ENCODE measurements at regions not wholly inside any gene's neighbourhood (a gene's known extent, or its start where the extent isn't known, plus 50 kb on each side); places are given as distances from the start of the nearest gene placed in this dataset.
A peak's percentile ranks its signal among the peaks of the same experiment; 100 is the strongest.

- no peak for TF ChIP-seq CTCF (IDR thresholded peaks at IDR 0.05; ENCODE audit: unreplicated experiment)
- DNase-seq (ENCODE audit: low spot score) = no peak
- H3K4me3 Mint-ChIP-seq (ENCODE audit: unreplicated experiment) = no peak overlapping the region
- peaks cover 8% of the 10 kb centered on the region for H3K9me3 Mint-ChIP-seq (ENCODE audit: unreplicated experiment)
- no peaks in the 10 kb centered on the region for H3K4me1 Mint-ChIP-seq (ENCODE audit: unreplicated experiment)
- no peaks in the 10 kb centered on the region for H3K27me3 Mint-ChIP-seq (ENCODE audit: unreplicated experiment)
- H3K36me3 Mint-ChIP-seq (ENCODE audit: low read depth, unreplicated experiment) = peaks cover 25% of the 10 kb centered on the region
- H3K27ac Mint-ChIP-seq (ENCODE audit: unreplicated experiment) = no peak overlapping the region
Observed at GRCh38 chr19:27780367-27781075, 1432.4 kb downstream of the UQCRFS1 start.

DNA sequence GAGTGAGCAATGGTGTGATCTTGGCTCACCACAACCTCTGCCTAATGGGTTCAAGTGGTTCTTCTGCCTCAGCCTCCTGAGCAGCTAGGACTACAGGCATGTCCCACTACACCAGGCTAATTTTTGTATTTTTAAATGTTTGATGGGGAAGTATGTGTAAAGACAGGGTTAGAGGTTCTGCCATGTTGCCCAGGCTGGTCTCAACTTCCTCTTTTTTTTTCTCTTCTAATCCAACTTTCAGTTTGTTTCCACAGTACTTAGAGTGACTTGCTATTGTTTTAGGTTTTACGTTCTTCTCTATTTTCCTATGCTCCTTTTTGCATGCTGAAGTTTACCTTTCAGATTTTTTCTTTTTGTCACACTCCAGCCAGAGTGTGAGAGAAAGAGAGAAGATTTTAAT lies 1433.0 kb downstream of the UQCRFS1 start:
- no peaks in the 10 kb centered on the region for H3K4me1 Mint-ChIP-seq (ENCODE audit: unreplicated experiment)
- H3K9me3 Mint-ChIP-seq (ENCODE audit: unreplicated experiment) = peaks cover 12% of the 10 kb centered on the region
- DNase-seq (ENCODE audit: low spot score) = no peak
- peaks cover 31% of the 10 kb centered on the region for H3K36me3 Mint-ChIP-seq (ENCODE audit: low read depth, unreplicated experiment)
- no peak for TF ChIP-seq CTCF (IDR thresholded peaks at IDR 0.05; ENCODE audit: unreplicated experiment)
- H3K27me3 Mint-ChIP-seq (ENCODE audit: unreplicated experiment) = no peaks in the 10 kb centered on the region
- H3K27ac Mint-ChIP-seq (ENCODE audit: unreplicated experiment) = no peak overlapping the region
- H3K4me3 Mint-ChIP-seq (ENCODE audit: unreplicated experiment) = no peak overlapping the region

GRCh38 chr19:27777726-27778125 lies 1435.2 kb downstream of the UQCRFS1 start:
- no peak overlapping the region for H3K27ac Mint-ChIP-seq (ENCODE audit: unreplicated experiment)
- peak; percentile 19 for TF ChIP-seq CTCF (IDR thresholded peaks at IDR 0.05; ENCODE audit: unreplicated experiment)
- H3K27me3 Mint-ChIP-seq (ENCODE audit: unreplicated experiment) = no peaks in the 10 kb centered on the region
- peaks cover 50% of the 10 kb centered on the region for H3K36me3 Mint-ChIP-seq (ENCODE audit: low read depth, unreplicated experiment)
- H3K4me1 Mint-ChIP-seq (ENCODE audit: unreplicated experiment) = no peaks in the 10 kb centered on the region
- no peak overlapping the region for H3K4me3 Mint-ChIP-seq (ENCODE audit: unreplicated experiment)
- peaks cover 25% of the 10 kb centered on the region for H3K9me3 Mint-ChIP-seq (ENCODE audit: unreplicated experiment)
- DNase-seq (ENCODE audit: low spot score) = no peak

GRCh38 chr19:27777242-27777641 lies 1435.7 kb downstream of the UQCRFS1 start:
- H3K27ac Mint-ChIP-seq (ENCODE audit: unreplicated experiment) = no peak overlapping the region
- peaks cover 30% of the 10 kb centered on the region for H3K9me3 Mint-ChIP-seq (ENCODE audit: unreplicated experiment)
- DNase-seq (ENCODE audit: low spot score) = no peak
- H3K27me3 Mint-ChIP-seq (ENCODE audit: unreplicated experiment) = no peaks in the 10 kb centered on the region
- no peak overlapping the region for H3K4me3 Mint-ChIP-seq (ENCODE audit: unreplicated experiment)
- H3K36me3 Mint-ChIP-seq (ENCODE audit: low read depth, unreplicated experiment) = peaks cover 55% of the 10 kb centered on the region
- no peak for TF ChIP-seq CTCF (IDR thresholded peaks at IDR 0.05; ENCODE audit: unreplicated experiment)
- no peaks in the 10 kb centered on the region for H3K4me1 Mint-ChIP-seq (ENCODE audit: unreplicated experiment)

DNA sequence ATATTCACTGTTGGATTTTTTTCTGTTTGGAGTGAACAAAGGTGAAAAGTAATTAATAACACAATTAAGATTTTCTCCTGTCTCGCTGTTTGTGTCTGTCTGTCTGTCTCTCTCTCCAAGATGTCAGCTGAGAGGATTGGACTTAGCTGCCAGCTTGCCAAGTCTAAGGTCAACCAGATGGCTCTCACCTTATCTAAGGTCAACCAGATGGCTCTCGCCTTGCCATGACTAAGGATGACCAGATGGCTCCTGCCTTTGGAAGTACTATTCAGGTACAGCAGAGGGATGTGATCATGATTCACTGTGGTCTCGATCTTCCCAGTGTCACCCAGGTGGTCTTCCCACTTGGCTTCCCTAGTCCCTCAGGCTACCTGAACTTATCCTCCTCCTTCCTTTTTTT lies 1436.4 kb downstream of the UQCRFS1 start:
- H3K4me3 Mint-ChIP-seq (ENCODE audit: unreplicated experiment) = no peak overlapping the region
- peaks cover 62% of the 10 kb centered on the region for H3K36me3 Mint-ChIP-seq (ENCODE audit: low read depth, unreplicated experiment)
- H3K27ac Mint-ChIP-seq (ENCODE audit: unreplicated experiment) = no peak overlapping the region
- H3K9me3 Mint-ChIP-seq (ENCODE audit: unreplicated experiment) = peaks cover 37% of the 10 kb centered on the region
- no peak for DNase-seq (ENCODE audit: low spot score)
- H3K27me3 Mint-ChIP-seq (ENCODE audit: unreplicated experiment) = peaks cover 3% of the 10 kb centered on the region
- no peaks in the 10 kb centered on the region for H3K4me1 Mint-ChIP-seq (ENCODE audit: unreplicated experiment)
- no peak for TF ChIP-seq CTCF (IDR thresholded peaks at IDR 0.05; ENCODE audit: unreplicated experiment)
